UCSD-AML1 (cell line): ENCODE measurements at regions not wholly inside any gene's neighbourhood (a gene's known extent, or its start where the extent isn't known, plus 50 kb on each side); places are given as distances from the start of the nearest gene placed in this dataset.

ENCODE experiments used
- DNase-seq: peaks from one replicate; lab custom pipeline; 2025; ENCODE audit not compliant: unreplicated experiment; lab: John Stamatoyannopoulos, UW

DNA sequence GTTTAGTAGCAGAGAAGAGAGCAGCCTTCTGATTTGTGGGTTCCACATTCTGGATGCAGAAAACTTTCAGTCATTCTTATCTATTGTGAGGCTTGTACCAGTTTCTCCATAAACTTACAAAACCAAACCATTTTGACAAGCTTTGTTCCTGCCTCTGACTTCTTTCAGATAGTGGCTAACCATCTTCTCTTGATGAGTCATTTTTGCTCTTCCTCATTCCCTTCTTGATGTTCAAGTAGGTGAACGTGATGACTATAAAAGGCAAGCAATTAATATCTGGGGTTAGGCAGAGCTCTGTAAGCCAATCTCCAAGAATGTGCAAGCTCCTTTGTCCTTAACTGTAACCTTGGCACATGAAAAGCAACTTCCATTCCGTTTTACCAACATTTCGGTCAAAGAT lies 2083.1 kb upstream of the PIK3C3 start:
- DNase-seq, result no peak

DNA sequence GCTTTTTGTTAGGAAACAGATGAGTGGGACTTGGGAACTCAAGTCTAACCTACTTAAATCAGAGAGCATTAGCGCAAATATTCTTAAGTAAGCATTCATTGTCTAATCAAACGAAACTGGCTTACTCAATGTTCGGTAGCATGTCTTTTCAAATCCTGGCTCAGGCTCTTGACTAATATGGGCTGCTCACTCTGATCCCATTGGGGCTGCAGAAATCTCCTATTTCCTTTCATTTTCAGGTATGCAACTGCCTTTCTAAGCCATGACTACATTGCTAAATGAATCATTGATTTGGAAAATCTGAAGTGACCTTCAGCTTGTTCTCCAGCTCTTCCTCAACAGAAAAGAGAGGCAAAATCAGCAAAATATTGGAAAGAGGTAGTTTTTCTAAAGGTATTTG lies 2084.4 kb upstream of the PIK3C3 start:
- no peak for DNase-seq

DNA sequence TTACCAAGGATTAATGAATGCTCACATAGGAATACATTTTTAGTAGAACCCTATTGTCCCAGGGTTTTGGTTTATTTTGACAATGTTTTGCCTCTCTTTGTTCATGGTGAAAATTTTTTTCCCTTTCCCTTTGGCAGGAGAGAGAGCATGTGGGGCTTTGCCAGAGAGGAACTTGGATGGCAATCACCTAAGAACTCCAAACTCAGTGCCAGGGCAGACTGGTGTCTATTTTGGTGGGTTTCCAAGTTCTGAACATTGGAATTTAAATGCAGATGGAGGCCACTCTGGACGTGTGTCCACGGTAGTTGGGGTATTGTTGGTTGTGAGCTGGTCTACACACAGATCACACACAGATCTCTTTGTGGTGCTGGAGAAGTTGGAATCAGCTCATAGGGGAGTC lies 2091.1 kb upstream of the PIK3C3 start:
- DNase-seq, result no peak

DNA sequence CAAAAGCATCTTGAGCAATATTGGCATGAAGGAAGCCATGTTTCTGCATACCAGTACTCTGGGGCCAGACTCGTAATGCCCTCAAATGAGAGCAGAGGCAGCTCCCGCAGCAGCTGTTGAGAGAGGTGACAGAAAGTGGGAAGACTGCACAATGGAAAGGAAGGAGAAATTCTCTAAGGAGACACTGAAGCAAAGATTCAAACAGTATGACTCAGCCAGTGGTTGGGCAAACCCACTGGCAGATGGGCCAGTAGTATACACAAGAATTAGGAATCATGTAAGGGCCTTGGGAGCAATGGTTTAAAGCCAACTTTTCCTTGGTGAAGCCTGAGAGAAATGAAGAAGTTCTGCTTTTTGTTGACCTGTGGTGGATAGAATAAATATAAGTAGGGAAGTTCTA lies 2092.7 kb upstream of the PIK3C3 start:
- DNase-seq, result no peak

DNA sequence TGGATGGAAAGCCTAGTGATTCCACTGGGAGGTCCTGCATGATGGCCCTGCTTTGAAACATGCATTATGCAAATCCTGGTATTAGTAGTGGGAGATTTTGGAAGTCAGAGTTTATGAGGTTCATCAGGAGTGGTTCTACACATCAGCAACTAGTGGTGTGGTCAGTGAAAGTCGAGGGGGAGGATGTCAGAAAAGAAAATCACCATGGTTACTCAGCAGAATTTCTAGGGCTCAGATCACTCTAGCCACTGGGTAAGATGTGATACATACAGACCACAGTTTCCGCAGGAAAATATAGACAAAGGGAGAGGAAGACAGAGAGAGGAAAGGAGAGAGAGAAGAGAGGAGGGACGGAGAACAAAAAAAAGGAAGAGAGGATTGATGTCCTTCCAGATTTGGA lies 2100.7 kb upstream of the PIK3C3 start:
- no peak for DNase-seq

DNA sequence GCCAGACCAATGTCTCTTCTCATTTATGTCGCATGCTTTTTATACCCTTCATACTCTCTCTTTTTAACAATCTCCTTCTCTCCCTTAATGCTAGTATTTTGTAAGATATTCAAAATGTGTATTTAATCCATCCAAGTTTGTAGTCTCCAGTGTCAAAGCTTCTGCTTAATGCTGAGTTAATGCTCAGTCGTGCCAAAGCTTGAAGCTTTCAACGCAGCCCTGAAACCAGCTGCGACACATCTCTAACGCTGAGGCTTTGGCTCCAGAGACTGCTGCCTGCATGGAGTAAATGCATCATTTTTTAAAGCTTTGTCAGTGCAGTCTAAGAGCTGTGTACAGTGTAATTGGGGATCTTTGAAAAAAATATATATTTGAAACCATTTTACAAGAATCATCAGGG lies 2108.8 kb upstream of the PIK3C3 start:
- no peak for DNase-seq

DNA sequence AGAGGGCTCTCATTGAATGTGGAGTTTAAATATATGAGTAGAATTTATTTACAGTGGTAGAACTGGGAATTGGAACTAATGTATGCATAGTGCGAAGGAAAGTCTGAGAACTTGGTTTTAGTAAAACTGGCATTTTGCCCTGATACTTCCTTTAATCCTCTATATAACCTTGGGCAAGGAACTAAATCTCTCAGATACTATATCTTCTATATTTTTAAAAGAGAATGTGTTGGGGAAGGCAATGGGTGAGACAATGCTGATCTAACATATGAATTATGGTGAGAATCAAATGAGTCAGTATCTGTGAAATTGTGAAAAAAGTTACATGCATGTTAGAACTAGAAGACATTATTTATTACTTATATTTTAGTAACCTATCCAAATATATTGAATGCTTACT lies 2109.4 kb upstream of the PIK3C3 start:
- no peak for DNase-seq

DNA sequence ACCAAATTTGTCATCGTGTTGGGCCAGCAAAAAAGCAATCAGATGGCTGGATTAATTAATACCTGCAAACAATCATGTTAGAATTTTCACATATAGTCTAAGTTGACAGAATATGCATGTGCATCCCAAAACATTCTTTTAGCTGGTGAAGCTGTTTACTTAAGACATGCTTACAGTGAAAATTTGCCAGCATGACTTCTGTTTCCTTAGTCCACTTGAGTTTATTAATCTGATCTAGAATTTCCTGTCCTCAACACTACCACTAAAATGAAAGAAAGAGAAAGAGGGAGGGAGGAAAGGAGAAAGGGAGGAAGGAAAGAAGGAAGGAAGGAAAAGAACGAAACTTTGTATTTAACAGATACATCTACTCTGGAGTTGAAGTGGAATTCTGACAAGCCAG lies 2109.9 kb upstream of the PIK3C3 start:
- no peak for DNase-seq

DNA sequence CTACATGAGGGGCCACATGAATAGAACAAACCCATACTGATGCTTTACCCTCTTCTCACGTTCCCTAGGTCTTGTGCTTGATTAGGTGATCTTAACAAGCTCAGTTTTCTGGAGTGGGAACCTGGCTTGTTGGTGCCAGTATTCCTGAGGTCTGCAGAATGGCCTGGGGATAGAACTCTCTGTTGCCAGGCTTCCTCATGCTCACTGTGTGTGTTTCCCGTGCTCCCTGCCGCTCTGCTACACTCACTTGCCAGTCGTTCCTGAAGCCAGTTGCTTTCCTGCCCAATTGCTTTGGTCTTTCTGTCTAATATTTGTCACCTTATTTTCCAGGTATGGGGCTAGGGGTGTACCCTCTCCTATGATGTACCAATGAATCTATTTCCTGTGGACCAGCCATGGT lies 2111.5 kb upstream of the PIK3C3 start:
- no peak for DNase-seq

DNA sequence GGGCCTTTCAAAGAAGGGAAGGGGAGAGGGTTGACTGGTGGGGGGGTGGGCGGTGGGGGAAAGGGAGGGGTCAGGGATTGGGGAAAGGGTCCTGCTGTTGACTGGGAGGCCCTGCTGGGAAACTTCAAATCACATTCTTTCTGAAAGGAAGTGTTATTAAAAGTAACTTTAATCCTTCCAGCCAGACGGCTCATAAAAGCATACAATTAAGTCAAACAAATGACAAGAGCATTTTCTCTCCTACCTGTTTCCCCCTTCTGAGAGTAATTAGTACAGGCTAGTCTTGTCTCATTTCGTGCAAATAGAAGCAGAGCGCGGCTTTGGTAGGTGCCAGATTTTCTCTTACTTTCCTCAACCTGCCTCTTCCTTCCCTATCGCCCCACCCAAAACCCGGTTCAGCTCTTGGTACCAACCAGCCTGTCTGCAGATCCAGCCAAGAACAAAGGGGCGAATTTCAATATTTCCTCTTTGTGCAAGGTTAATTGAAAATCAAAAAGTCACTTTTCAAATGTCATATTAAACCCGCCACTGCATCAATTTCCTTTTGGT lies 2112.6 kb upstream of the PIK3C3 start:
- no peak for DNase-seq

DNA sequence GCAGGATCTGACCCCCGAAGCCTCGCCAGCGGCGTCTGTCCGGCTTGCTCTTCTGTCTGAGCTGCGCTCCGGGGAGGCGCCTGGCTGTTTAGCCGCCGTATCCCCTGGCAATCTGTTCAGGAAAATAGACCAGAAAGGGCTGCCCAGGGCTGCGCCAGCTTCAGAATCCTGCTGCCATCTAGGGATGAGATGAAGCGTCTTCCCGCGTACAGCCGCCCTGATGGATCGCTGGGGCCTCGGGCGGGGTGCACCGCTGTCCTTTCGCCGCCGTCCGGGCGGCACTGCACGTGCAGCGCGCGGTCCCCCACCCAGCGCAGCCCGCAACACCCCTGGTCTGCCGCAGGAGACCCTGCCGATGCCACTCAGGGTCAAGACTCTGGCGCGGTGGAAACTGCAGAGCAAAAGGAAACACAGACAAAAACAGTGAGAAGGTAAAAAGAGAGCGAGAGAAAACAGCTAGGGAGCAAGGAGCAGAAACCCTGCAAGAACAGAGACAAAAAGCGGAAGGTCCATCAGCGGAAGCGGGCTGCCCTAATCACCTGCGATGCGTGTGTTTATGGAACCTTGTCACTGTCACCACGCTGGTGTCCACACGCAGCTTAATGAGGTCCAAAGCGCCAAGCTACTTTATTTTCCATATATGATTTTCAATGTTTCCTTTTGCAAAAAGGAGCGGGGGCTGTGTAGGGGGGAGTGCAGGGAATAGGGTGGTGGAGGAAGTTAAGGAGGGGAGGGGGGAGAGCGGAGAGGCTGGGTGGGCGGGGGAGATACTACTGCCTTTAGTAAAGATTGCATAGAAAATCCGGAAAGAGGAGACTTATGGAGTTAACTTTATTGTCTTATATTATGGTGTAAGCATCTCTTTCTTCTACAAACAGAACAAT lies 2113.3 kb upstream of the PIK3C3 start:
- peak; percentile 10 for DNase-seq

DNA sequence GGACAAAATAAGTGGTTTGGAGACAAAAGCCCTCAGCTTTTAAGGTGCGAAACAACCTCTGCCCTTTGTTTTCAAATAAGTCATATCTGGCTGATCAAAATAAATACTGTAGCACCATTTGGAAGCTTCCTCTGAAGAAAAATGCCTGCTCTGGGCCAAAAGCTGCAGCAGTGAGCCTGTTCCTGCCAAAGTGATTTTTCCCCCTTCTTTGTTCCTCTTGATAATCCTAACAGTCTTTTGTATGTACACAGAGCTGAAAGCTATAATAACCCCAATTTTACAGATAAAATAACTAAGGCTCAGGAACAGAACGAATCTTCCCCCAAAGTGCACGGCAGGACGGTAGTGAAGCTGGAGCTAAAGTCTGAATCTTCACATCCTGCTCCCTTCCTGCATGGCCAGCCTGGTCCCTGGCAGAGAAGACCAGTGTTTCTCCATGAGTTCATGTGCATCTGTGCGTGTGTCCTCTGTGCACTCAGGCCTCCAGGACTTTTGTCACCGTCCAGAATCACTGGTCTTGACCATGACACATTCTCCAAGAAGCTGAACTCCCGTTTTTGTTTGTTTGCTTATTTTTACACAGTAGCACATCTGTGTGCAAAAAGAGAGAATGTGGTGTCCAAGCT lies 2114.1 kb upstream of the PIK3C3 start:
- DNase-seq, result no peak

DNA sequence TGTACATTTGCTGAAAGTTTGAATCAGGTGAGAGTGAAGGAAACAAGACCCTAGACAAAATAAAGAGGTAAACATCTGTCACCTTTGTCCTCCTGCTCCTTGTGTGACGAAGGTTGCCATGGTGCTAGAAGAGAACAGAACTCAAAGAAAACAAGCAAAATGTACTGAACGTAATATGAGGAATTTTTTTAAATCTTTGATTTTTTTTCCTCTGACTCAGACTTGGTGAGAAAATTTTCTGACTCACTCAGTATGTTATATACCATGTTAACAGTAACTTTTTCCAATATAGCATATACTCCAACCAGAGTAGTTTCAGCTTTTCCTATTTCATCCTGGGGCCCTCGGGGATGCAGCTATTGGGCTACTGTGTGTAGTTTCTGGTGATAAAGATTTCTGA lies 2114.6 kb upstream of the PIK3C3 start:
- DNase-seq, result no peak

DNA sequence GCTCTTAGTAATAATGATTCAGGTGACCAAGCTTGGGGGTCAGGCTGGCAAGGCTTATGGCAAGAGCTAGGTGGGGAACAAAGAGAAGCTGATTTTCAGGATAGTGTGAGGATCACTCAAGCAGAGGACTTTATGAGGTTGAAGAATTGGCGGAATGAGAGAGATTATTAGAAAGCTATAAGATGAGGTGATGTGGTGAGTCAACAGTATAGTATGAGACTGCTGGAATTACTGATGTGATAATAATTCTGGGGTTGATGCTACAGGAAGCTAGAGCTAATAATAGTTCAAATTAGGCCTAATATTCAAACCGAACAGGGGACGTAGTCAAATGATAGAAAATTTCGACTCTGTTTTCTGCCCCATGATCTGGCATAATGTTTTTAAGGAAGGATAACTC lies 2115.3 kb upstream of the PIK3C3 start:
- DNase-seq, result no peak

DNA sequence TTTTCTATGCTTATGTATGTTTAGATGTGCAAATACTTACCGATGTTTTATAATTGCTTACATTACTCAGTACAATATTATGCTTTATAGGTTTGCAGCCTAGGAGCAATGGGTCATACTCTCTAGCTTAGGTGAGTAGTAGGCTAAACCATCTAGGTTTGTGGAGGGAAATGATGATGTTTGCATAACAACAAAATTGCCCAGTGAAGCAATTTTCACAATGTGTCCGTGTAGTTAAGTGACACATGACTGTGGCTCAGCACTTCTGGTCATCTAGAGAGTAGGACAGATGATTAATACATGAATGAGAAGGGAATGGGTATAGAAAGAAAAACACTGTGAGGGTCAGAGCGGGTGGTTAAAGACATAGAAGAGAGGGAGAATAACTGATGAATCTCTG lies 2116.2 kb upstream of the PIK3C3 start:
- DNase-seq, result no peak

DNA sequence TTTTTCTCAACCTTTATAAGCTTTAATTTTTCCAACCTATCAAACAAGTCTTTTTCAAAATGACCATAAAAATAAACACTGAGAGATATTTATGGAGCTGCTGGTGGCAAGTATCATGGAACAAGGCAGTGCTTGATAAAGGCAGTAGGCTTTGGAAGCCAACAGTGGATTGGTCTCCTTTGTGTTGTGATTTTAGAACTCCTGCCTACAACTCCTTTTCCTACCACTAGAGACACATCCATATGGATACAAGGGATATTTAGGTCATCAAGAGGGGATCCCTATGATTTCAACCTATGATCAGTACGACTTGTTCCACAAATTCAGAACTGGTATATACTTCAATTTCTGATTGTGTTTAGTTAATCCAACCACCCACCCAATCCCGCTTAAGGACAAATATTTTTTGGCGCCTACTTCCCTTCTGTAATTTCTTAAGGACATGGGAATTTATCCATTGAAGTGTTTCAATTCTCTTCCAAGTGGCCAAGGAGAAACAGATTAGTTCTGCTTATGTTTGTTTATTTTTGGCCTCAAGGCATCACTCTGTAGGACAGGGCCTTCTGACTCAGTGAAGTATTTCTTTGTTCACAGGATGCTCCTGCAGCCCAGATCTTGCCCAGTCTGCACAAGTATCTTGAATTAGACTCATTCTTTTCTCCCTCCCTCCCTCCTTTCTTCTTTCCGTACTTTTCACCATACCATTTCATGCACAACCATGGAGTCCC lies 2119.6 kb upstream of the PIK3C3 start:
- no peak for DNase-seq

DNA sequence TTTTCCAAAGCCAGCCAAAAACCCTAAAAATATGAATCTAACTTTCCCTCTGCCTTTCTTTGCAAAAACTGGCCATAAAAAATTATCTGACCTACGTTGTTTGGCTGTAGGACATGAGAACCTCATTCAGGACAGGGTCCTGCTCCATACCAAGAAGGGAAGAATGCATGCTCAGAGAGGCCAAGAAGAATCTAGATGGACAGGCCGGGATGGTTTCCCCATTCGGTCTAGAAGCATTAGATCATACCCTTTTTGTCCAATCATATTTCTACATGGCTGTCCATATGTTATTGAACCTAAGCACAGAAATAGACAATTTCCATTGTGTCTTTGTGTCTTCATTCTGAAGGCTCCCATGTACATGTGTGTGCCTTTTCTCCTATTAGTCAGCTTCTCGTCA lies 2120.4 kb upstream of the PIK3C3 start:
- no peak for DNase-seq

DNA sequence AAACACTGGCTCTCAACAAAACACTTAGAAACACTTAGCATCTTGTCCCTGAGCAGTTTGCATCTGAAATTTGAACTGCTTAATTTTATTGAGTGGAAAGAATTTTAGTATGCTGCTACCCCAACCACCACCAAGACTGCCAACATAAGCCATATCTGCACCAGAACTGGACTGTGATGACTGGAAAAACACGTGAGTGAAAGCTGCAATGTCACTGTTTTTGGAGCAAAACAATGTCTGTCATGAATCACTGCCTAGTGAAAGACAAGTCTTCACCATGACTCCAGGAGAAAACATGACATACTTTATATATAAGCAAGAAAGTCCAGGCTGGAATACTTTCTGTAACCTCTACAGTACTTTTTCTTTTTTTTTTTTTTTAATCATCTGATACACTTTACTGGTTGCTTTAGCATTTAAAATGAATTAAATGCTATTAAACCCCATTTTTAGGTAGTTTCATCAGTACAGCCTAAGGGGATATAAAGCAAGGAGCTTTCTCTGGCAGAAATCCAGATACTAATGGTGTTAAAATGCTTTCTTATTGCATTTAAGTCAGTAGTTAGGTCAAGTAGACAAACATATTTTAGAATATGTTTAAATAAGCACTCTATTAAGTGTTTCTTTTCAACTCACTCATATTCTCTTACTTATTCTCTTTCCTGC lies 2129.4 kb upstream of the PIK3C3 start:
- no peak for DNase-seq

DNA sequence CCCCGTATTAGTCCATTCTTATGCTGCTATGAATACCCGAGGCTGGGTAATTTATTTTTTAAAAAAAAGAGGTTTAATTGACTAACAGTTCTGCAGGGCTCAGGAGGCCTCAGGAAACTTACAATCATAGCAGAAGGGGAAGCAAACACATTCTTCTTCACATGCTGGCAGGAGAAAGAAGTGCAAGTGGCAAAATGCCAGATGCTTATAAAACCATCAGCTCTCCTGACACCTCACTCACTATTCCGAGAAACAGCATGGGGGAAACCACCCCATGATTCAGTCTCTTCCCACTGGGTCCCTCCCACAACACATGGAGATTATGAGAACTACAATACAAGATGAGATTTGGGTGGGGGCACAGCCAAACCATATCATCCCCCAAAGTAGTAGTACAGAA lies 2148.5 kb upstream of the PIK3C3 start:
- no peak for DNase-seq

DNA sequence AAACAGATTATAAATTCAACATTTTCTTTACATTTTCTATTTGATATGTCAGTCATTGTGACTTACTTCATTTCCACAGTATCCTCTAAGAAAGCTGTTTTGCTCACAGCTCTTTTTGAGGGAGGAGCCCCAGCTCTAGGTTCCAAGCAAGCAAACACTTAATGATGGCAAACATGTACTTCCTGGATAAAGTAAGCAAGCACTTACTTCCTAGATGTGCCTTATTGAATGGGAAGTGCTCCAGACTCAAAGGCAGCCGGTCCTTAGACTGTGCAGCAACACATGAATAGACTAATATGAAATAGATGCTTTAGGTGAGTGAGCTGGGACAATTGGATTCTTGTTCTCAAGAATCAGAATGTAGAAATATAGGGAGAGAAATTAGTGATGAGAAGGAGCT lies 2149.8 kb upstream of the PIK3C3 start:
- DNase-seq, result no peak

DNA sequence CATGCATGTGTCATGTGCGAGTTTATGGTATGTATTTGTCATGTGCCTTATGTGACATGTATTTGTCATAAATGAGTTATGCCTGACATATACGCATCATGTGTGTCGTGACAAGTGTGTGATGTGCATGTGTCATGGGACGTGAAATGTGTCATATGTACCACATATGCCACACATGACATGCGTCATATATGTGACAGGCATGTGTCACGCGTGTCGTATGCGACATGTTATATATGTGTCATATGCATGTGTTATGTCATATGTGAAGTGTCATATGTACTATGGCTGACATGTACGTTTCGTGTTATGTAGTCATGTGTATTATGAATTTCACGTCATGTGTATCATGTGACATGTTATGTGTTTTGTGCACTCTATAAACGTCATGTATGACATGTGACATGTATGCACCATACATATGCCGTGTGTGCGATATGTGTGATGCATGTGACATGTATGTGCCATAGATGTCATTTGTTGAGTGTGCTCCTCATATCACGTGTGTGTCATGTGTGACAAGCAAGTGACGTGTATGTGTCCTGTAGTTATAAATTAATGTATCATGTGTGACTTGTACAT lies 2152.3 kb upstream of the PIK3C3 start:
- no peak for DNase-seq
